ENCODE measurements at regions not wholly inside any gene's neighbourhood (a gene's known extent, or its start where the extent isn't known, plus 50 kb on each side); places are given as distances from the start of the nearest gene placed in this dataset.
"Not testable (repeated sequence)": the region's sequence is repeated elsewhere in the genome, so short reads cannot be mapped to it uniquely, and the experiment has no call there.

DNA sequence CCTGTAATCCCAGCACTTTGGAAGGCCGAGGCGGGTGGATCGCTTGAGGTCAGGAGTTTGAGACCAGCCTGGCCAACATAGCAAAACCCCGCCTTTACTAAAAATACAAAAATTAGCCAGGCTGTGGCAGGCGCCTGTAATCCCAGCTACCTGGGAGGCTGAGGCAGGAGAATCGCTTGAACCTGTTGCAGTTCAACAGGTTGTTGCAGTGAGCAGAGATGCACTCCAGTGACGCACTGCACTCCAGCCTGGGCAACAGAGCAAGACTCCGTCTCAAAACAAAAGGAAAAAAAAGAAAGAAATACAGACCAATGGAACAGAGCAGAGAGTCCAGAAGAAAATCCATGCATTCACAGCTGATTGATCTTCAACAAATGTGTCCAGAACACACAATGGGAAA lies 99.8 kb upstream of the LANCL2 start:
- TF ChIP-seq, protein P1, sequence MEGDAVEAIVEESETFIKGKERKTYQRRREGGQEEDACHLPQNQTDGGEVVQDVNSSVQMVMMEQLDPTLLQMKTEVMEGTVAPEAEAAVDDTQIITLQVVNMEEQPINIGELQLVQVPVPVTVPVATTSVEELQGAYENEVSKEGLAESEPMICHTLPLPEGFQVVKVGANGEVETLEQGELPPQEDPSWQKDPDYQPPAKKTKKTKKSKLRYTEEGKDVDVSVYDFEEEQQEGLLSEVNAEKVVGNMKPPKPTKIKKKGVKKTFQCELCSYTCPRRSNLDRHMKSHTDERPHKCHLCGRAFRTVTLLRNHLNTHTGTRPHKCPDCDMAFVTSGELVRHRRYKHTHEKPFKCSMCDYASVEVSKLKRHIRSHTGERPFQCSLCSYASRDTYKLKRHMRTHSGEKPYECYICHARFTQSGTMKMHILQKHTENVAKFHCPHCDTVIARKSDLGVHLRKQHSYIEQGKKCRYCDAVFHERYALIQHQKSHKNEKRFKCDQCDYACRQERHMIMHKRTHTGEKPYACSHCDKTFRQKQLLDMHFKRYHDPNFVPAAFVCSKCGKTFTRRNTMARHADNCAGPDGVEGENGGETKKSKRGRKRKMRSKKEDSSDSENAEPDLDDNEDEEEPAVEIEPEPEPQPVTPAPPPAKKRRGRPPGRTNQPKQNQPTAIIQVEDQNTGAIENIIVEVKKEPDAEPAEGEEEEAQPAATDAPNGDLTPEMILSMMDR (IDR thresholded peaks at IDR 0.05): not testable (repeated sequence)
- TF ChIP-seq POLR2A (IDR thresholded peaks at IDR 0.05): not testable (repeated sequence)

Data from vagina (tissue), 2 donors.